Right kidney (tissue), 1 donor: ENCODE measurements at regions not wholly inside any gene's neighbourhood (a gene's known extent, or its start where the extent isn't known, plus 50 kb on each side); places are given as distances from the start of the nearest gene placed in this dataset.
"Not testable (repeated sequence)": the region's sequence is repeated elsewhere in the genome, so short reads cannot be mapped to it uniquely, and the experiment has no call there.

Experiments
- DNase-seq: peaks from one replicate; pipeline ENCODE4 v3.0.0-alpha.2; 2016

- DNase-seq = not testable (repeated sequence)
Observed at GRCh38 chr2:215889240-215889969, 123.9 kb downstream of the MREG start.

GRCh38 chr2:215888680-215889079 lies 124.7 kb downstream of the MREG start:
- DNase-seq = no peak

DNA sequence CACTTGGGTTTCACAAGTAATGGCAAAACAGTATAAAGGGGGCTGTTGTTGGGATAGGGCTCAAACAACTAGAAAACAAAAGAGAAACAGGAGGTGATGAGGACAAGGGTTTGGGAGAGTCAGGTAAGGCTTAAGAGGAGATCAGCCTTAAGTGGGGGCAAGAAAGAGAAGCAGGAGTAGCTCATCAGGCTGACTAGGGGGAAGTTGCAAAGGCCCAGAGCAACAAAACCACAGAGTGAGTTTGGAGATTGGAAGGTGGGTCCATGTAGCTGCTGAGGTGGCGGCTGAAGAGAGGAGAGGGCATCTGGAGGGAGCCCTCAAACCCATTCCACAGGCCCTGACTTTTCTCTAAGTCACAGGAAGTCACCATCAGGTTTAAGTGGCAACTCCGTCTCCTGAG lies 126.0 kb downstream of the MREG start:
- no peak for DNase-seq

DNA sequence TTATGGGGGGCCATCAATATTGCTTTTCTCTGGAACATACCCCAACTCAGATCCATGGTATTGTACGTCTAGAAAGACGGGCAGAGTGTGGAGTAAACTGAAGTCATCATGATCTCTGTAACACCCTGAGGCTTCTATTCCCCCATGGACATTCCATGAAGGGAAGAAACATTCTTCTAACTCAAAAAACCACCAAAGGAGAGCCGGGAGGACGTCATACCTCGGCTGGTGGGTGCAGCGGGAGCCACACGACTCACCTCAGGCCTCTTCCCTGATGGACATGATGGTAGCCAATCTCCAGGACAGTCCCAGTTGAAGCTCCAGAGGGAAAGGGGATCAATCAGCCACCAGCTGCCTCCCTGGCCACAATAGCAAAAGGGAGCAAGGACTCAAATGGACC lies 127.3 kb downstream of the MREG start:
- no peak for DNase-seq

GRCh38 chr2:215885536-215885935 lies 127.8 kb downstream of the MREG start:
- no peak for DNase-seq

DNA sequence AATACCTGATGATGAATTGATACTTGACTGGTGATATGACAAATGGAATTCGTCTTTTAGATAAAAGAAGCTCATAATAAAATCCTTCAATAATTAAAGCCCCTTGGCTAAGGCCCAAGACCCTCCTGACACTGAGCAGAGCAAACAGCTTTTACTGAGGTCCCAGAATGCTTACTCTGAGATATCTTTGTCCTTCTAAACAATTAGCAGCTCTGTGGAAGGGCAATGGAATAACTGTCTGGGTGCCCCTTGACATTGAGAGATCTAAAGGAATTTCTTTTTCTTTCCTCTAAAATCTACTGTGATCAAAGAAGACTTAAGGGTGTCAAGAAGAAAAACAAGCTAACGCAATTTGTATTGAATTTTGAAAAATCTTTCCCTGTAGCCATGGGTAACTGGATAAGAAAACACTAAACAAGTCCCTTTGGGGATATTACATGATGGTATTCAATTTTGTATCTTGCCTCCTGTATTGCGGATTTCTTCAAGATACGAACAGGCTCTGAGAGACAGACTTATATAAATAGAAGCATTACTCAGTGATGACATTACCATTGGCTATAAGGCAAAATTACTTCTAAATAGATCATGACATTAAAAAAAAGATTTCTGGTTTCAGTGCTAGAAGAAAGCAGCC lies 128.8 kb downstream of the MREG start:
- DNase-seq = no peak

GRCh38 chr2:215883799-215884198 lies 129.6 kb downstream of the MREG start:
- DNase-seq = no peak

DNA sequence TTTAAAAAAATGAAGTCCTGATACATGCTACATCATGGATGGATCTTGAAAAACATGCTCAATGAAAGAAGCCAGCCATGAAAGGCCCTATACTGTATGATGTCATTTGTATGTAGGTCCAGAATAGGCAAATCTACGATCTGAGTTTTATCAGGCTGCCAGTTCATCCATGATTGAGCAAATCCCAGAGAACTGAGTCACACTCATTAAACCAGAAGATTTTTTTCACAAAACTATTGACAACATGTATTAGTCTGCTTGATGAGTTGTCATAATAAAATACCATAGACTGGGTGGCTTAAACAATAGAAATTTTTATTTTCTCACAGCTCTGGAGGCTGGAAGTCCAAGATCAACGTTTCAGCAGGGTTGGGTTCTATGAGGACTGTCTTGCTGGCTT lies 130.7 kb downstream of the MREG start:
- DNase-seq = no peak

- no peak for DNase-seq
Observed at GRCh38 chr2:215881582-215881981, 131.8 kb downstream of the MREG start.

DNA sequence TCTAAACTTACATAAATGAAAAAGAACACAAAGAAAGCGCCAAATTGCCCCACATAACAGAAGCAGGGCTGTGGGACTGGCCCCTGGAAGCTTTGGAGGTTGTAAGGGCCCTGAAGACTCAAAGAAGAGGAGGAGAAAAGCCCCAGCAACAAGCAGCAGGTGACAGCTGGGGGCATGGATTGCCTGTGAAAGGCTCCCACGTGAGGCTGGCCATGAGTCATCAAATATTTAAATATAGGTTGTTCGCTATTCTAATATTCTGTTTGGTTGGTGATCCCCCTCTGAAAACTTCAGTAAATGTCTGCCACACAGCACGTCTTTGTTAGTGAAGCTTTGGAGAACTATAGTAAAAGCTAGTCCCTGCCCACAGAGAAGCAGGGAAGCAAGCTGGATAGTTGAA lies 132.4 kb downstream of the MREG start:
- no peak for DNase-seq

GRCh38 chr2:215879977-215880940 lies 133.1 kb downstream of the MREG start:
- no peak for DNase-seq

- no peak for DNase-seq
Observed at GRCh38 chr2:215879331-215879730, 134.0 kb downstream of the MREG start.

DNA sequence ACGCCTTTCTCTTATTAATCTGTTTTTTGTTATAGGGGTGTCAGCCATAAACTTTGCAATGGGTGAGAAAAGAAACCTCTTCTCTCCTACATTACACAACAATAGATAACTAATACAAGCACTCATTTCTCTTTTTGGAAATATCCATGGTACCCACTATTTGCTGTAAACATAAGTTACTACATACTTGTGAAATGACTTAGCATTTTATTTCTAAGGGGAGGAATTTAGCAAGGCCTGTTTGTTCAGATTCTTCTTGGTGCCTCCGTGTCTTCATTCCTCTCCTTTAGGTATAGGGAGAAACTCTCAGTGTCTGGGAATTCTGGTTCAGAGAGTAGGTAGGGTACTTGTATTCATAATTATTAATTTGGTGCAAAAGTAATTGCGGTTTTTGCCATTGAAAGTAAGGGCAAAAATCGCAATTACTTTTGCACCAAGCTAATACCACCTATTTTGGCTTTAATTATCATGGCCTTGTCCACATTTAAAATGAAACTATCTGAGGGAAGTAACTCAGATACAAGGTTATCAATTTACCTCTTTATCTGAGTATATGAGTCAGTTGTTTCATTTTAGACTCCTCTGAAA lies 134.8 kb downstream of the MREG start:
- no peak for DNase-seq

GRCh38 chr2:215876937-215877238 lies 136.5 kb downstream of the MREG start:
- DNase-seq = no peak

- no peak for DNase-seq
Observed at GRCh38 chr2:215876139-215876936, 137.0 kb downstream of the MREG start.

- DNase-seq = no peak
Observed at GRCh38 chr2:215874418-215874817, 138.9 kb downstream of the MREG start.

DNA sequence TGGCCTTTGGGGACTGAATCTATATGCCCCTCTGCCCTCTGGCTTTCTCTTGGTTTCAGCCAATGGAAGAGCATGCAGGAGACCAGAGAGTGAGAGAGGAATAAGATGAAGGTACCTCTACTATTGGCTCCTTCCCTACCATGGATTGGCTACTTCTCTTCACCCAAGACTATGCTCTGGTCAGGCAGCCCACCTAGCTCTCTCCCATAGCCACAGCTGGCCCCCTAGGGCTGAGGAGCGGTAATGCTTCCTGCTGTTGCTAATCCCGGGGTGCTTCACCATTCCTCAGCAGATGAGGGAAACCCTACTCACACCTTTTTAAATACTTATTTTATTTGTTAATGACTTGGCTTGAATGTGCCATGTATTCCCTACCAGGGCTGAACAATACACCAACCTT lies 142.4 kb downstream of the MREG start:
- no peak for DNase-seq

- no peak for DNase-seq
Observed at GRCh38 chr2:215870088-215870490, 143.3 kb downstream of the MREG start.

- DNase-seq = no peak
Observed at GRCh38 chr2:215868846-215869543, 144.4 kb downstream of the MREG start.

DNA sequence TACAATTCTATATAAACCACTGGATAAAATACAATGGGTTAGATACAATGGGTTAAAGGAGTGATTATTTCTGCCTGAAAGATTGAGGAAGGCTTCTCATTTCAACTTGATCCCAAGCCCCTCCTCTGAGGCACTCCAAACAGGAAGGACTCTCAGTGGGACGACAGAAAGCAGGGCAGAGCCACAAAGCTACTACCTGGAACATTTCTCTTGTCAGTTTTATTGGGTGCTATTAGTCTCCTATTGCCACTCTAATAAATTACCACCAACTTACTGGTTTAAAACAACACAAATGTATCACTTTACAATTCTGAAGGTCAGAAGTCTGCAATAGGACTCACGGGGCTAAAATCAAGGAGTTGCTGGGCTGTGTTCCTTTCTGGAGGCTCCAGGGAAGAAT lies 146.7 kb downstream of the MREG start:
- no peak for DNase-seq

DNA sequence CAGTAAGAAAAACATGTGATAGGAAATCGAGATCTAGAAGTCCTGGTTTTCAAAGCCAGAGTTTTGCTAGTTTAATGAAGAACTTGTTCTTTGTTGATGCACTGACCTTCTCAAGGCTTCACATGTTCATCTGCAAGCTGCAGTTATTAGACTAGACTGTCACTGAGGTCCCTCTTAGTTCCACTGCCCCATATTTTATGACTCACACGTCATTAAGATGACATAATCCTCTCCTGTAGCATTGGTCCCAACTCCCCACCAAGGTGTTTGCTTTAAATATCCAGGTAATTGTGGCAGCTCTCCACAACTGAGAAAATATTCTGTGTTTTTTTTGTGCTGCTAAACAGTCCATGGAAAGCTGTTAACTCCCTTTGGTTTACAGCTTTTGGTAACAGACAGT lies 149.7 kb downstream of the MREG start:
- DNase-seq = no peak
